ENCODE measurements at regions not wholly inside any gene's neighbourhood (a gene's known extent, or its start where the extent isn't known, plus 50 kb on each side); places are given as distances from the start of the nearest gene placed in this dataset.

GRCh38 chr11:122436188-122436555, 219.3 kb upstream of the UBASH3B start:
- Histone ChIP-seq H3K27ac (ENCODE audit: low read depth in 1 of 2, low read length in 1 of 2) (no peak overlapping the region), H3K4me1 (ENCODE audit: control insufficient read depth in 2 of 2, insufficient read depth in 2 of 2, low read length in 2 of 2) (peaks cover 0 to 6% of the 10 kb centered on the region in 2 donors), H3K4me3 (ENCODE audit: low read length in 2 of 2) (no peak overlapping the region), H3K27me3 (ENCODE audit: control insufficient read depth in 2 of 2, insufficient read depth in 1 of 2, low read length in 1 of 2) (peaks cover 2 to 19% of the 10 kb centered on the region in 2 donors), H3K36me3 (ENCODE audit: control insufficient read depth in 2 of 2, insufficient read depth in 2 of 2, low read length in 1 of 2) (no peaks in the 10 kb centered on the region), H3K9me3 (ENCODE audit: control insufficient read depth in 2 of 2, insufficient read depth in 1 of 2, low read length in 1 of 2) (no peaks in the 10 kb centered on the region)
- DNase-seq (ENCODE audit: low read depth in 6 of 9, low spot score in 9 of 9), result no peak
- 97% methylated on average over 3 of the region's 3 CpGs for WGBS

- peaks cover 2 to 14% of the 10 kb centered on the region in 2 donors for H3K27me3 ChIP-seq (ENCODE audit: control insufficient read depth in 2 of 2, insufficient read depth in 1 of 2, low read length in 1 of 2)
- 95% methylated on average over 7 of the region's 7 CpGs for WGBS
- DNase-seq (ENCODE audit: low read depth in 6 of 9, low spot score in 9 of 9), result no peak
- H3K36me3 ChIP-seq (ENCODE audit: control insufficient read depth in 2 of 2, insufficient read depth in 2 of 2, low read length in 1 of 2), result no peaks in the 10 kb centered on the region
- no peaks in the 10 kb centered on the region for H3K9me3 ChIP-seq (ENCODE audit: control insufficient read depth in 2 of 2, insufficient read depth in 1 of 2, low read length in 1 of 2)
- peaks cover 0 to 6% of the 10 kb centered on the region in 2 donors for H3K4me1 ChIP-seq (ENCODE audit: control insufficient read depth in 2 of 2, insufficient read depth in 2 of 2, low read length in 2 of 2)
- no peak overlapping the region for H3K4me3 ChIP-seq (ENCODE audit: low read length in 2 of 2)
- H3K27ac ChIP-seq (ENCODE audit: low read depth in 1 of 2, low read length in 1 of 2), result no peak overlapping the region
These were observed 219.9 kb upstream of the UBASH3B start for GRCh38 chr11:122435540-122436187.

- no peaks in the 10 kb centered on the region for H3K36me3 ChIP-seq (ENCODE audit: control insufficient read depth in 2 of 2, insufficient read depth in 2 of 2, low read length in 1 of 2)
- peaks cover 0 to 2% of the 10 kb centered on the region in 2 donors for H3K4me1 ChIP-seq (ENCODE audit: control insufficient read depth in 2 of 2, insufficient read depth in 2 of 2, low read length in 2 of 2)
- no peak overlapping the region for H3K4me3 ChIP-seq (ENCODE audit: low read length in 2 of 2)
- no peak overlapping the region for H3K27ac ChIP-seq (ENCODE audit: low read depth in 1 of 2, low read length in 1 of 2)
- DNase-seq (ENCODE audit: low read depth in 6 of 9, low spot score in 9 of 9), result no peak
- no peaks in the 10 kb centered on the region for H3K9me3 ChIP-seq (ENCODE audit: control insufficient read depth in 2 of 2, insufficient read depth in 1 of 2, low read length in 1 of 2)
- peaks cover 0 to 6% of the 10 kb centered on the region in 2 donors for H3K27me3 ChIP-seq (ENCODE audit: control insufficient read depth in 2 of 2, insufficient read depth in 1 of 2, low read length in 1 of 2)
- 14% methylated on average over 1 of the region's 1 CpG for WGBS
These were observed 220.7 kb upstream of the UBASH3B start for GRCh38 chr11:122434786-122435185.

GRCh38 chr11:122430490-122430889, 225.0 kb upstream of the UBASH3B start:
- no peaks in the 10 kb centered on the region for H3K27me3 ChIP-seq (ENCODE audit: control insufficient read depth in 2 of 2, insufficient read depth in 1 of 2, low read length in 1 of 2)
- DNase-seq (ENCODE audit: low read depth in 6 of 9, low spot score in 9 of 9), result no peak
- H3K9me3 ChIP-seq (ENCODE audit: control insufficient read depth in 2 of 2, insufficient read depth in 1 of 2, low read length in 1 of 2), result no peaks in the 10 kb centered on the region
- H3K4me1 ChIP-seq (ENCODE audit: control insufficient read depth in 2 of 2, insufficient read depth in 2 of 2, low read length in 2 of 2), result no peaks in the 10 kb centered on the region
- H3K27ac ChIP-seq (ENCODE audit: low read depth in 1 of 2, low read length in 1 of 2), result no peak overlapping the region
- no peaks in the 10 kb centered on the region for H3K36me3 ChIP-seq (ENCODE audit: control insufficient read depth in 2 of 2, insufficient read depth in 2 of 2, low read length in 1 of 2)
- 98% methylated on average over 4 of the region's 4 CpGs for WGBS
- no peak overlapping the region for H3K4me3 ChIP-seq (ENCODE audit: low read length in 2 of 2)

- WGBS, result 94% methylated on average over 2 of the region's 2 CpGs
- Histone ChIP-seq H3K27ac (ENCODE audit: low read depth in 1 of 2, low read length in 1 of 2) (no peak overlapping the region), H3K4me3 (ENCODE audit: low read length in 2 of 2) (no peak overlapping the region), H3K27me3 (ENCODE audit: control insufficient read depth in 2 of 2, insufficient read depth in 1 of 2, low read length in 1 of 2) (no peaks in the 10 kb centered on the region), H3K9me3 (ENCODE audit: control insufficient read depth in 2 of 2, insufficient read depth in 1 of 2, low read length in 1 of 2) (no peaks in the 10 kb centered on the region), H3K4me1 (ENCODE audit: control insufficient read depth in 2 of 2, insufficient read depth in 2 of 2, low read length in 2 of 2) (no peaks in the 10 kb centered on the region), H3K36me3 (ENCODE audit: control insufficient read depth in 2 of 2, insufficient read depth in 2 of 2, low read length in 1 of 2) (no peaks in the 10 kb centered on the region)
- no peak for DNase-seq (ENCODE audit: low read depth in 6 of 9, low spot score in 9 of 9)
These were observed 229.4 kb upstream of the UBASH3B start for GRCh38 chr11:122426073-122426472.

GRCh38 chr11:122424636-122425035, 230.9 kb upstream of the UBASH3B start:
- no peak overlapping the region for H3K4me3 ChIP-seq (ENCODE audit: low read length in 2 of 2)
- H3K36me3 ChIP-seq (ENCODE audit: control insufficient read depth in 2 of 2, insufficient read depth in 2 of 2, low read length in 1 of 2), result no peaks in the 10 kb centered on the region
- no peaks in the 10 kb centered on the region for H3K4me1 ChIP-seq (ENCODE audit: control insufficient read depth in 2 of 2, insufficient read depth in 2 of 2, low read length in 2 of 2)
- H3K27me3 ChIP-seq (ENCODE audit: control insufficient read depth in 2 of 2, insufficient read depth in 1 of 2, low read length in 1 of 2), result no peaks in the 10 kb centered on the region
- no peaks in the 10 kb centered on the region for H3K9me3 ChIP-seq (ENCODE audit: control insufficient read depth in 2 of 2, insufficient read depth in 1 of 2, low read length in 1 of 2)
- 88% methylated on average over 1 of the region's 1 CpG for WGBS
- no peak overlapping the region for H3K27ac ChIP-seq (ENCODE audit: low read depth in 1 of 2, low read length in 1 of 2)
- DNase-seq (ENCODE audit: low read depth in 6 of 9, low spot score in 9 of 9), result no peak

- H3K27ac ChIP-seq (ENCODE audit: low read depth in 1 of 2, low read length in 1 of 2), result no peak overlapping the region
- 82% methylated on average over 3 of the region's 3 CpGs for WGBS
- H3K36me3 ChIP-seq (ENCODE audit: control insufficient read depth in 2 of 2, insufficient read depth in 2 of 2, low read length in 1 of 2), result no peaks in the 10 kb centered on the region
These were observed 231.6 kb upstream of the UBASH3B start for GRCh38 chr11:122423886-122424285.

GRCh38 chr11:122423273-122423672, 232.2 kb upstream of the UBASH3B start:
- no peak overlapping the region for H3K4me3 ChIP-seq (ENCODE audit: low read length in 2 of 2)
- no peak for DNase-seq (ENCODE audit: low read depth in 6 of 9, low spot score in 9 of 9)
- no peaks in the 10 kb centered on the region for H3K36me3 ChIP-seq (ENCODE audit: control insufficient read depth in 2 of 2, insufficient read depth in 2 of 2, low read length in 1 of 2)
- 95% methylated on average over 1 of the region's 1 CpG for WGBS
- H3K9me3 ChIP-seq (ENCODE audit: control insufficient read depth in 2 of 2, insufficient read depth in 1 of 2, low read length in 1 of 2), result no peaks in the 10 kb centered on the region
- H3K4me1 ChIP-seq (ENCODE audit: control insufficient read depth in 2 of 2, insufficient read depth in 2 of 2, low read length in 2 of 2), result no peaks in the 10 kb centered on the region
- H3K27me3 ChIP-seq (ENCODE audit: control insufficient read depth in 2 of 2, insufficient read depth in 1 of 2, low read length in 1 of 2), result no peaks in the 10 kb centered on the region
- no peak overlapping the region for H3K27ac ChIP-seq (ENCODE audit: low read depth in 1 of 2, low read length in 1 of 2)

More at GRCh38 chr11:122423886-122424285, 231.6 kb upstream of the UBASH3B start:
- Histone ChIP-seq H3K27me3 (ENCODE audit: control insufficient read depth in 2 of 2, insufficient read depth in 1 of 2, low read length in 1 of 2) (no peaks in the 10 kb centered on the region), H3K9me3 (ENCODE audit: control insufficient read depth in 2 of 2, insufficient read depth in 1 of 2, low read length in 1 of 2) (no peaks in the 10 kb centered on the region), H3K4me1 (ENCODE audit: control insufficient read depth in 2 of 2, insufficient read depth in 2 of 2, low read length in 2 of 2) (no peaks in the 10 kb centered on the region), H3K4me3 (ENCODE audit: low read length in 2 of 2) (no peak overlapping the region)
- DNase-seq (ENCODE audit: low read depth in 6 of 9, low spot score in 9 of 9), result no peak

- no peaks in the 10 kb centered on the region for H3K9me3 ChIP-seq (ENCODE audit: control insufficient read depth in 2 of 2, insufficient read depth in 1 of 2, low read length in 1 of 2)
- no peaks in the 10 kb centered on the region for H3K27me3 ChIP-seq (ENCODE audit: control insufficient read depth in 2 of 2, insufficient read depth in 1 of 2, low read length in 1 of 2)
- DNase-seq (ENCODE audit: low read depth in 6 of 9, low spot score in 9 of 9), result no peak
- 98% methylated on average over 4 of the region's 4 CpGs for WGBS
- no peaks in the 10 kb centered on the region for H3K4me1 ChIP-seq (ENCODE audit: control insufficient read depth in 2 of 2, insufficient read depth in 2 of 2, low read length in 2 of 2)
- no peak overlapping the region for H3K4me3 ChIP-seq (ENCODE audit: low read length in 2 of 2)
- H3K36me3 ChIP-seq (ENCODE audit: control insufficient read depth in 2 of 2, insufficient read depth in 2 of 2, low read length in 1 of 2), result no peaks in the 10 kb centered on the region
- H3K27ac ChIP-seq (ENCODE audit: low read depth in 1 of 2, low read length in 1 of 2), result no peak overlapping the region
These were observed 232.8 kb upstream of the UBASH3B start for GRCh38 chr11:122422682-122423081.
